SK-N-SH (cell line): ENCODE measurements at regions not wholly inside any gene's neighbourhood (a gene's known extent, or its start where the extent isn't known, plus 50 kb on each side); places are given as distances from the start of the nearest gene placed in this dataset.

Experiments used
- CTCF ChIA-PET: fragments of 300-600, 350-600 bp; formaldehyde crosslinking; extraction: SDS; loops from one replicate; lab custom pipeline; 2021; lab: Yijun Ruan, JAX
- POLR2A ChIA-PET: fragments of 350-600 bp; sonication (Branson Sonifier 250); formaldehyde crosslinking; extraction: SDS; loops from one replicate; lab custom pipeline; 2020; ENCODE audit warnings: antibody characterized with exemption, inconsistent platforms; lab: Yijun Ruan, JAX
- DNase-seq: peaks from one replicate; pipeline ENCODE4 v3.0.0; 2012
- H2AFZ ChIP-seq: fragments of 200-600 bp; sonication (generic); 2 replicates; pipeline ENCODE4 v1.8.1; 2016; ENCODE audit warnings: antibody characterized with exemption, mild to moderate bottlenecking, low read depth
- H3F3A ChIP-seq: fragments of 200-600 bp; sonication (generic); replicated peaks from 2 replicates; pipeline ENCODE3; 2016; ENCODE audit warnings: antibody characterized with exemption, mild to moderate bottlenecking; ENCODE audit not compliant: insufficient read depth
- H3K27ac ChIP-seq, 2 experiments: fragments of 200-500 bp in 1 of 2; fragments of 200-600 bp in 1 of 2; sonication (Bioruptor generic) in 1 of 2; sonication (generic), shearing (Covaris generic) in 1 of 2; 2 replicates each; pipeline versions ENCODE4 v1.5.1 to v1.6.1; 2014 to 2016; ENCODE audit warnings: low read depth in 2 of 2, inconsistent platforms in 1 of 2, low read length in 1 of 2, mild to moderate bottlenecking in 1 of 2, mixed read lengths in 1 of 2
- H3K27me3 ChIP-seq: fragments of 200-600 bp; sonication (generic), shearing (Covaris generic); 2 replicates; pipeline ENCODE4 v1.6.1; 2016; ENCODE audit warnings: mixed run types; ENCODE audit not compliant: insufficient read depth
- H3K36me3 ChIP-seq, 2 experiments: fragments of 200-500 bp in 1 of 2; fragments of 200-600 bp in 1 of 2; sonication (Bioruptor generic) in 1 of 2; sonication (generic) in 1 of 2; replicated peaks in 1 of 2; 2 replicates each; pipeline versions ENCODE3 to v1.5.1; 2014 to 2016; ENCODE audit warnings: low read length in 1 of 2, mild to moderate bottlenecking in 1 of 2; ENCODE audit not compliant: insufficient read depth in 2 of 2, control insufficient read depth in 1 of 2
- H3K4me1 ChIP-seq, 2 experiments: fragments of 200-500 bp in 1 of 2; fragments of 200-600 bp in 1 of 2; sonication (Bioruptor generic) in 1 of 2; sonication (generic), shearing (Covaris generic) in 1 of 2; 2 replicates each; pipeline versions ENCODE4 v1.5.1 to v1.6.1; 2014 to 2016; ENCODE audit warnings: low read depth in 1 of 2, low read length in 1 of 2, mixed run types in 1 of 2; ENCODE audit not compliant: insufficient read depth in 2 of 2, control insufficient read depth in 1 of 2
- H3K4me2 ChIP-seq: fragments of 200-600 bp; sonication (generic), shearing (Covaris generic); 2 replicates; pipeline ENCODE4 v1.6.1; 2017; ENCODE audit warnings: mixed run types
- H3K4me3 ChIP-seq, 2 experiments: fragments of 200-500 bp in 1 of 2; fragments of 200-600 bp in 1 of 2; sonication (Bioruptor generic) in 1 of 2; sonication (generic), shearing (Covaris generic) in 1 of 2; 2 replicates each; pipeline versions ENCODE4 v1.5.1 to v1.8.1; 2014 to 2016; ENCODE audit warnings: low read depth in 2 of 2, inconsistent platforms in 1 of 2, low read length in 1 of 2, mild to moderate bottlenecking in 1 of 2, mixed read lengths in 1 of 2, moderate library complexity in 1 of 2
- H3K79me2 ChIP-seq: fragments of 200-600 bp; sonication (generic); 2 replicates; pipeline ENCODE4 v1.8.1; 2017; ENCODE audit warnings: mild to moderate bottlenecking; ENCODE audit not compliant: insufficient read depth
- H3K9ac ChIP-seq: fragments of 200-600 bp; sonication (generic); 2 replicates; pipeline ENCODE4 v1.6.1; 2017; ENCODE audit warnings: mixed run types
- H3K9me2 ChIP-seq: fragments of 200-600 bp; sonication (generic); 2 replicates; pipeline ENCODE4 v1.6.1; 2017; ENCODE audit warnings: mixed run types
- H3K9me3 ChIP-seq: fragments of 200-600 bp; sonication (generic); 2 replicates; pipeline ENCODE4 v1.6.1; 2017; ENCODE audit warnings: mixed run types, mild to moderate bottlenecking, moderate library complexity
- H4K20me1 ChIP-seq: fragments of 200-600 bp; sonication (generic); 2 replicates; pipeline ENCODE4 v1.6.1; 2017; ENCODE audit warnings: mild to moderate bottlenecking, mixed run types; ENCODE audit not compliant: insufficient read depth
- CTCF ChIP-seq: fragments of 200-600 bp; sonication (generic); IDR thresholded peaks from 2 replicates; pipeline ENCODE4 v1.6.1; 2017; ENCODE audit warnings: antibody characterized with exemption, mild to moderate bottlenecking, moderate library complexity
- FOSL2 ChIP-seq: IDR thresholded peaks from 2 replicates; pipeline ENCODE4 v1.4.0; 2012; ENCODE audit warnings: low read depth, mild to moderate bottlenecking, moderate library complexity, borderline replicate concordance
- FOXM1 ChIP-seq: IDR thresholded peaks from 2 replicates; pipeline ENCODE4 v1.4.0; 2012; ENCODE audit warnings: low read depth, mild to moderate bottlenecking
- GATA2 ChIP-seq: sonication (generic); formaldehyde crosslinking; IDR thresholded peaks from 2 replicates; pipeline ENCODE4 v1.5.0; 2020; ENCODE audit warnings: mild to moderate bottlenecking, missing genetic modification reagents
- JUND ChIP-seq: IDR thresholded peaks from 2 replicates; pipeline ENCODE4 v1.4.0; 2012
- MXI1 ChIP-seq: IDR thresholded peaks from 2 replicates; pipeline ENCODE4 v1.6.1; 2012; ENCODE audit warnings: mild to moderate bottlenecking, low read depth, low read length, improper control_type of control experiment
- RFX5 ChIP-seq: IDR thresholded peaks from 2 replicates; pipeline ENCODE4 v1.6.1; 2012; ENCODE audit warnings: mild to moderate bottlenecking, improper control_type of control experiment, low read length
- RXRA ChIP-seq: IDR thresholded peaks from 2 replicates; pipeline ENCODE4 v1.4.0; 2012; ENCODE audit warnings: low read depth, mild to moderate bottlenecking, borderline replicate concordance
- SIN3A ChIP-seq: IDR thresholded peaks from 2 replicates; pipeline ENCODE4 v1.6.1; 2012; ENCODE audit warnings: low read depth, mild to moderate bottlenecking, low read length, moderate library complexity, borderline replicate concordance
- TAF1 ChIP-seq: IDR thresholded peaks from 2 replicates; pipeline ENCODE4 v1.6.1; 2012; ENCODE audit warnings: low read depth, mild to moderate bottlenecking, low read length, moderate library complexity, borderline replicate concordance
- TCF12 ChIP-seq: IDR thresholded peaks from 2 replicates; pipeline ENCODE4 v1.4.0; 2012
- USF2 ChIP-seq: fragments of 150-350 bp; IDR thresholded peaks from 2 replicates; pipeline ENCODE4 v1.6.1; 2017; ENCODE audit warnings: antibody characterized with exemption, low read length, low read depth, borderline replicate concordance
- WGBS: methylation state at CpG from one replicate; pipeline ENCODE4 v1.1.6; 2017; ENCODE audit warnings: low lambda C conversion rate; 5-methylcytosine and 5-hydroxymethylcytosine counted together
- TF ChIP-seq, protein P1 (sequence below): IDR thresholded peaks from 2 replicates; pipeline ENCODE4 v1.6.1; 2012; ENCODE audit warnings: mild to moderate bottlenecking, low read depth, low read length, moderate library complexity

- no peak overlapping the region for H3K9ac ChIP-seq
- no peak overlapping the region for H3K4me2 ChIP-seq
- H3K4me1 ChIP-seq: no peaks in the 10 kb centered on the region
- DNase-seq: no peak
- 0% methylated on average over 1 of the region's 1 CpG for WGBS
- no peaks in the 10 kb centered on the region for H3K9me2 ChIP-seq
- no peaks in the 10 kb centered on the region for H4K20me1 ChIP-seq
- H3K36me3 ChIP-seq: no peaks in the 10 kb centered on the region
- CTCF ChIA-PET: no interaction called here
- POLR2A ChIA-PET: no interaction called here
- H3K79me2 ChIP-seq: no peaks in the 10 kb centered on the region
- H3K9me3 ChIP-seq: no peaks in the 10 kb centered on the region
- no peak overlapping the region for H3K4me3 ChIP-seq
- TF ChIP-seq CTCF: no peak
- TF ChIP-seq MXI1: no peak
- no peak for TF ChIP-seq TAF1
- TF ChIP-seq SIN3A: no peak
- TF ChIP-seq GATA2: no peak
- TF ChIP-seq FOSL2: no peak
- TF ChIP-seq TCF12: no peak
- TF ChIP-seq RFX5: no peak
- TF ChIP-seq USF2: no peak
- no peak for TF ChIP-seq RXRA
- TF ChIP-seq FOXM1: no peak
- no peak for TF ChIP-seq JUND
- TF ChIP-seq, protein P1, sequence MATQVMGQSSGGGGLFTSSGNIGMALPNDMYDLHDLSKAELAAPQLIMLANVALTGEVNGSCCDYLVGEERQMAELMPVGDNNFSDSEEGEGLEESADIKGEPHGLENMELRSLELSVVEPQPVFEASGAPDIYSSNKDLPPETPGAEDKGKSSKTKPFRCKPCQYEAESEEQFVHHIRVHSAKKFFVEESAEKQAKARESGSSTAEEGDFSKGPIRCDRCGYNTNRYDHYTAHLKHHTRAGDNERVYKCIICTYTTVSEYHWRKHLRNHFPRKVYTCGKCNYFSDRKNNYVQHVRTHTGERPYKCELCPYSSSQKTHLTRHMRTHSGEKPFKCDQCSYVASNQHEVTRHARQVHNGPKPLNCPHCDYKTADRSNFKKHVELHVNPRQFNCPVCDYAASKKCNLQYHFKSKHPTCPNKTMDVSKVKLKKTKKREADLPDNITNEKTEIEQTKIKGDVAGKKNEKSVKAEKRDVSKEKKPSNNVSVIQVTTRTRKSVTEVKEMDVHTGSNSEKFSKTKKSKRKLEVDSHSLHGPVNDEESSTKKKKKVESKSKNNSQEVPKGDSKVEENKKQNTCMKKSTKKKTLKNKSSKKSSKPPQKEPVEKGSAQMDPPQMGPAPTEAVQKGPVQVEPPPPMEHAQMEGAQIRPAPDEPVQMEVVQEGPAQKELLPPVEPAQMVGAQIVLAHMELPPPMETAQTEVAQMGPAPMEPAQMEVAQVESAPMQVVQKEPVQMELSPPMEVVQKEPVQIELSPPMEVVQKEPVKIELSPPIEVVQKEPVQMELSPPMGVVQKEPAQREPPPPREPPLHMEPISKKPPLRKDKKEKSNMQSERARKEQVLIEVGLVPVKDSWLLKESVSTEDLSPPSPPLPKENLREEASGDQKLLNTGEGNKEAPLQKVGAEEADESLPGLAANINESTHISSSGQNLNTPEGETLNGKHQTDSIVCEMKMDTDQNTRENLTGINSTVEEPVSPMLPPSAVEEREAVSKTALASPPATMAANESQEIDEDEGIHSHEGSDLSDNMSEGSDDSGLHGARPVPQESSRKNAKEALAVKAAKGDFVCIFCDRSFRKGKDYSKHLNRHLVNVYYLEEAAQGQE: no peak
- no peak overlapping the region for H3K27ac ChIP-seq
- no peaks in the 10 kb centered on the region for H3F3A ChIP-seq
- no peaks in the 10 kb centered on the region for H3K27me3 ChIP-seq
- no peak overlapping the region for H2AFZ ChIP-seq
These were observed 376.3 kb downstream of the EPHA4 start for GRCh38 chr2:221195829-221196228.
